Central memory CD8-positive, alpha-beta T cell (primary cell): ENCODE measurements at regions not wholly inside any gene's neighbourhood (a gene's known extent, or its start where the extent isn't known, plus 50 kb on each side); places are given as distances from the start of the nearest gene placed in this dataset.
A peak's percentile ranks its signal among the peaks of the same experiment; 100 is the strongest.
"Not testable (repeated sequence)": the region's sequence is repeated elsewhere in the genome, so short reads cannot be mapped to it uniquely, and the experiment has no call there.

Experiments
- ATAC-seq: fragments of 150-1000 bp; cut with Tn5 transposase; replicated peaks from 2 replicates; pipeline ENCODE4 v1.10.0; 2022; ENCODE audit warnings: mild to moderate bottlenecking, moderate FRiP score, moderate number of reproducible peaks; ENCODE audit not compliant: poor library complexity, severe bottlenecking; ENCODE audit errors: extremely low read depth
- DNase-seq, 2 donors: peaks; one replicate each; pipeline ENCODE4 v3.0.0; 2021; ENCODE audit warnings: low spot score in 2 of 2
- H3K27ac Mint-ChIP-seq: one replicate; pipeline ENCODE4 v1.8.0; 2022; ENCODE audit warnings: low read depth, mild to moderate bottlenecking, moderate library complexity, mixed read lengths
- H3K27me3 Mint-ChIP-seq: one replicate; pipeline ENCODE4 v1.8.0; 2022; ENCODE audit warnings: mixed read lengths
- H3K36me3 Mint-ChIP-seq: one replicate; pipeline ENCODE4 v1.8.0; 2022; ENCODE audit warnings: mild to moderate bottlenecking, moderate library complexity, mixed read lengths; ENCODE audit not compliant: insufficient read depth
- H3K4me1 Mint-ChIP-seq: one replicate; pipeline ENCODE4 v1.8.0; 2022; ENCODE audit warnings: mixed read lengths
- H3K4me3 Mint-ChIP-seq: one replicate; pipeline ENCODE4 v1.8.0; 2022; ENCODE audit warnings: mild to moderate bottlenecking, moderate library complexity, mixed read lengths
- H3K9me3 Mint-ChIP-seq: one replicate; pipeline ENCODE4 v1.8.0; 2022; ENCODE audit warnings: mixed read lengths

DNA sequence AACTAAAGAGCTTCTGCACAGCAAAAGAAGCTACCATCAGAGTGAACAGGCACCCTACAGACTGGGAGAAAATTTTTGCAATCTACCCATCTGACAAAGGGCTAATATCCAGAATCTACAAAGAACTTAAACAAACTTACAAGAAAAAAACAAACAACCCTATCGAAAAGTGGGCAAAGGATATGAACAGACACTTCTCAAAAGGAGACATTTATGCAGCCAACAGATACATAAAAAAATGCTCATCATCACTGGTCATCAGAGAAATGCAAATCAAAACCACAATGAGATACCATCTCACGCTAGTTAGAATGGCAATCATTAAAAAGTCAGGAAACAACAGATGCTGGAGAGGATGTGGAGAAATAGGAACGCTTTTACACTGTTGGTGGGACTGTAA is 72.1 kb downstream of the ELAPOR2 start:
- H3K9me3 Mint-ChIP-seq: peaks cover 11% of the 10 kb centered on the region
- not testable (repeated sequence) for DNase-seq, H3K36me3 Mint-ChIP-seq, H3K4me3 Mint-ChIP-seq, H3K4me1 Mint-ChIP-seq, H3K27me3 Mint-ChIP-seq, H3K27ac Mint-ChIP-seq, ATAC-seq

DNA sequence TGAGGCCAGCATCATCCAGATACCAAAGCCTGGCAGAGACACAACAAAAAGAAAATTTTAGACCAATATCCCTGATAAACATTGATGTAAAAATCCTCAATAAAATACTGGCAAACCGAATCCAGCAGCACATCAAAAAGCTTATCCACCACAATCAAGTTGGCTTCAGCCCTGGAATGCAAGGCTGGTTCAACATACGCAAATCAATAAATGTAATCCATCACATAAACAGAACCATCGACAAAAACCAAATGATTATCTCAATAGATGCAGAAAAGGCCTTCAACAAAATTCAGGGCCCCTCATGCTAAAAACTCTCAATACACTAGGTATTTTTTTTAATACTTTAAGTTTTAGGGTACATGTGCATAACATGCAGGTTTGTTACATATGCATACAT is 74.1 kb downstream of the ELAPOR2 start:
- not testable (repeated sequence) for H3K4me3 Mint-ChIP-seq

DNA sequence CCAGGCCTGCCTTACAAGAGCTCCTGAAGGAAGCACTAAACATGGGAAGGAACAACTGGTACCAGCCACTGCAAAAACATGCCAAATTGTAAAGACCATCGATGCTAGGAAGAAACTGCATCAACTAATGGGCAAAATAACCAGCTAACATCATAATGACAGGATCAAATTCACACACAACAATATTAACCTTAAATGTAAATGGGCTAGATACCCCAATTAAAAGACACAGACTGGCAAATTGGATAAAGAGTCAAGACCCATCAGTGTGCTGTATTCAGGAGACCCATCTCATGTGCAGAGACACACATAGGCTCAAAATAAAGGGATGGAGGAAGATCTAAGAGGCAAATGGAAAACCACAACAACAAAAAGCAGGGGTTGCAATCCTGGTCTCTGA is 75.8 kb downstream of the ELAPOR2 start:
- ATAC-seq, DNase-seq, H3K27me3 Mint-ChIP-seq, H3K27ac Mint-ChIP-seq, H3K36me3 Mint-ChIP-seq, H3K4me3 Mint-ChIP-seq: not testable (repeated sequence)
- Mint-ChIP-seq H3K9me3 (peaks cover 11% of the 10 kb centered on the region), H3K4me1 (peaks cover 25% of the 10 kb centered on the region)

More for the DNA sequence above, 74.1 kb downstream of the ELAPOR2 start:
- H3K4me1 Mint-ChIP-seq: peaks cover 12% of the 10 kb centered on the region
- H3K27me3 Mint-ChIP-seq, ATAC-seq, H3K27ac Mint-ChIP-seq, DNase-seq, H3K36me3 Mint-ChIP-seq: not testable (repeated sequence)
- H3K9me3 Mint-ChIP-seq: peaks cover 11% of the 10 kb centered on the region

DNA sequence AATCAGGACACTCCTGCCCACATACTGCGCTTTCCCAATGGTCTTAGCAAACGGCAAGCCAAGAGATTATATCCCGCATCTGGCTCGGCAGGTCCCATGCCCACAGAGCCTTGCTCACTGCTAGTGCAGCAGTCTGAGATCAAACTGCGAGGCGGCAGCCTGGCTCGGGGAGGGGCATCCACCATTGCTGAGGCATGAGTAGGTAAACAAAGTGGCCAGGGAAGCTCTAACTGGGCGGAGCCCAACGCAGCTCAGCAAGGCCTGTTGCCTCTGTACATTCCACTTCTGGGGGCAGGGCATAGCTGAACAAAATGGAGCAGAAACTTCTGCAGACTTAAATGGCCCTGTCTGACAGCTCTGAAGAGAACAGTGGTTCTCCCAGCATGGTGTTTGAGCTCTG is 77.5 kb downstream of the ELAPOR2 start:
- H3K27ac Mint-ChIP-seq, ATAC-seq, H3K27me3 Mint-ChIP-seq, H3K36me3 Mint-ChIP-seq, H3K4me3 Mint-ChIP-seq, DNase-seq: not testable (repeated sequence)
- H3K9me3 Mint-ChIP-seq: peaks cover 11% of the 10 kb centered on the region
- peaks cover 25% of the 10 kb centered on the region for H3K4me1 Mint-ChIP-seq

DNA sequence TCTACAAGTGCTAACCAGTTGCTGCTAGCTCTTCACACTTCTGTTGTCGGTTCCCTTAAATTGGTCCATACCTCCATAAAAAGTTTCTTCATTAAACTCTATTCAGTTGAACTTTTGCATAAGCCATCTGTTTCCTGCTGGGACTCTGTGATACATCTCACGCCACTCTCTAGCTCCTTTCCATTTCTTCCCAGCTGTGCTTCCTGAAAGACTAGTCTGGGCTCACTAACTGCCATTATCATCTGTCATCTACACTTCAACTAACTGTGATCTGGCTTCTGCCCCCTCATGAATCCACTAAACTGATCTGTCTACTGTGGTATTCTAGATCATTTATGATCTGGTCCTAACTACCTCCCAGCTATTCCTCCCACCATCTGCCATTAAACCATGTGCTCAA is 78.3 kb downstream of the ELAPOR2 start:
- Mint-ChIP-seq H3K27me3 (no peaks in the 10 kb centered on the region), H3K4me3 (peak overlapping the region; percentile 2), H3K9me3 (peaks cover 11% of the 10 kb centered on the region), H3K4me1 (peaks cover 25% of the 10 kb centered on the region), H3K36me3 (peaks cover 3% of the 10 kb centered on the region), H3K27ac (peak overlapping the region; percentile 39)
- no peak for ATAC-seq
- DNase-seq: no peak

DNA sequence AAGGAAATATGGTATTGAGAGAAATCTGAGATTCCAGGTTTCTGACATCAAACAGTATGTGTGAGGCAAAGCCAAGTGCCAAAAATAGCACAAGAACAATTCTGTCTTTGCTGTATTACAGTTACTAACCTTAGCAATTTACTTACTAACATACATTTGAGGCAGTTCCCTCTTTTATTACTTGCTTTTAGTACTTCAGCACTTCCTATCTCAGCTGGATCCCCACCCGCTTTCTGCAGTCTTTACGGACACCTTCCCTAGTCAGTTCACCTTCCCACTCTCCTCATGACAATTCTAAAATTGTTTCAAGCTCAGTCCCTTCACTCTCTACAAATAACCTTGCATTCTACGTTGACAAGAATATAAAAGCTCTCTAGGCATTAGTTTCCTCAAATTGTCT is 79.2 kb downstream of the ELAPOR2 start:
- Mint-ChIP-seq H3K27me3 (no peaks in the 10 kb centered on the region), H3K4me1 (peaks cover 25% of the 10 kb centered on the region), H3K27ac (peak overlapping the region; percentile 39), H3K4me3 (peak overlapping the region; percentile 2), H3K9me3 (peaks cover 11% of the 10 kb centered on the region), H3K36me3 (peaks cover 5% of the 10 kb centered on the region)
- DNase-seq (no peak), ATAC-seq (no peak)

DNA sequence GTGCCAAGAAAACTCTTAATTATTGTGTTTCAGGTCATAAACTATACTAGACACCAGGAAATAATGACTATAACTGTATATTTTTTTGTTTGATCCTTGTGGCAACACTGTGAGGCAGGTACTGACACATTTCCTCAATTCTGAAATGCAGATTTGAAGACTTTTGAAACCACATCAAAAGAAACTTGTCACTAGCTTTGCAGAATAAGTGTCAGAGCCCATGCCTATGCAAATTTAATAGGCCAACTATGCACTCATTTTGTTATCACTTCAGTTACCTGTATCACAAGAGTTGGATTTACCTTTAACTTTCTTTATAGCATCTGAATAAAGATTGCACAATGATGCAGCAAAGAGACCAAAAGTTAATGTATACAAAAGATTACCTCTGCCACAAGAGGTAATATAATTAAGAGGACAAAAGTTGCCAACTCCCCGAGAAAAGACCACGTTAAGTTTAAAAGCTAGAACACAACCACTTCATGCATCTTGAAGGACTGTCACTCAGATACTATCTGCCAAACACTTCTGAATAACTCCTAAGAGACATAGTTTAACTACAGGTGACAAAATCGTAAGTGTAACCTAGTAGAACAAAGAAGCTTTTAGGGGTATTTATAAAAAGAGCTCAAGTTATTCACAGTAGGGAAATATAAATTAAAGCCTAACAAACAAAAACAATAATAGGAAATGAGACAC is 80.5 kb downstream of the ELAPOR2 start:
- peaks cover 25% of the 10 kb centered on the region for H3K4me1 Mint-ChIP-seq
- peak; percentile 97 for ATAC-seq
- peaks cover 4% of the 10 kb centered on the region for H3K9me3 Mint-ChIP-seq
- H3K27ac Mint-ChIP-seq: peak overlapping the region; percentile 39
- no peak for DNase-seq
- peak overlapping the region; percentile 40 for H3K4me3 Mint-ChIP-seq
- H3K36me3 Mint-ChIP-seq: peaks cover 4% of the 10 kb centered on the region
- H3K27me3 Mint-ChIP-seq: no peaks in the 10 kb centered on the region

DNA sequence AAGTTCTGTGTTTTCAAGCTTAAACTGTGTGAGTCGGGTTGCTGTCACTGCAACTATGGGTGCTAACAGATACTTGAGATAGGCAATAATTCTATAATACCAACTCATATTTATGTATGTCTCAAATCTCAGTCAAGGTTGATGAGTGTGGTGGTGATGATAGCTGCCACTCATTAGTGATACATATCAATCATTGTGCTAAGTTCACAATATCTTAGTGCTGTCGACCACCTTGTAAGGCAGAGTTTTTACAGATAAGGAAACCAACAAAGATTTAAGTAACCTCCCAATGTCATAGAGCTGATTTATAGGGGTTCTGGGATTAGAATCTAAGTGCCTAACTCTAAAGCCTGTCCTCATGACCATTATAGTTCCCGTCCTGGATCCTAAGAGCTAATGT is 82.5 kb downstream of the ELAPOR2 start:
- DNase-seq (no peak), ATAC-seq (no peak)
- Mint-ChIP-seq H3K36me3 (peaks cover 4% of the 10 kb centered on the region), H3K4me1 (peaks cover 33% of the 10 kb centered on the region), H3K4me3 (no peak overlapping the region), H3K27ac (peak overlapping the region; percentile 68), H3K9me3 (no peaks in the 10 kb centered on the region), H3K27me3 (no peaks in the 10 kb centered on the region)

DNA sequence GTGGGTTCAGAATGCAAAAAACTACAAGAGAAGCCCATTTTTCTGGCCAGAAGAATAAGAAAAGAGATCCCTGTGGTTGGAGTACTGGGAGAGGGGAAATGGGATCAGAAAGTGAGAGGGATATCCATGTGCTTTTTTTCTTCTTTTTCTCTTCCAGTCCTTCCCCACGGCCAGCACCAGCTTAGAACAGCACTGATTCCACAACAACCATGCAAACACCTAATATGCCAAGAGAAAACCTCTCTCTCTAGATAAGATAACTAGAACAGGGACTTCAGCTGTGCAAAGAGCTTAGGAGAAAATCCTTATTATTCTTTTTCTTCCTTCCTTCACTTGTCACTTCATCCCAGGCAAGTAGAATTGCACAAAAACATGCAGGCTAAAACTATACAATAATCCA is 83.5 kb downstream of the ELAPOR2 start:
- Mint-ChIP-seq H3K9me3 (no peaks in the 10 kb centered on the region), H3K4me3 (no peak overlapping the region), H3K27ac (peak overlapping the region; percentile 68), H3K36me3 (peaks cover 2% of the 10 kb centered on the region), H3K27me3 (no peaks in the 10 kb centered on the region), H3K4me1 (peaks cover 27% of the 10 kb centered on the region)
- DNase-seq (no peak), ATAC-seq (no peak)

DNA sequence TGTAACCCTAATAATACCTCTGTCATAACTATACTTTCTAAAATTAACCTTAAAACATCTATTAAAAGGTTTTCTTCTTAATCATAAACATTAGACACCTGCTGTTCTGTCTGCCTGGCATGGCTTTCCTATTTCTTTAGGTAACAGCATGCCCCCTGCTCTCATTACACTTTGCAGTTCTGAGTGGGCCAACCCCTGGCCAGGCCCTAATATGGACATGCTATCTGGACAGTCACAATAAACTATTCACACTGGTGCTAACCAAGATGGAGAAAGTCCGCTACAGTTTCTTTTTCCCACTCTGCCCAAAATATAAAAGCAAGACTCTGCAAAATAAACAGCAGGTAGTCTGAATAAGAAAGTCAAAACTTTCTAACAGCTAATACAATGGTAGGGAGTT is 84.0 kb downstream of the ELAPOR2 start:
- Mint-ChIP-seq H3K27ac (no peak overlapping the region), H3K9me3 (no peaks in the 10 kb centered on the region)

DNA sequence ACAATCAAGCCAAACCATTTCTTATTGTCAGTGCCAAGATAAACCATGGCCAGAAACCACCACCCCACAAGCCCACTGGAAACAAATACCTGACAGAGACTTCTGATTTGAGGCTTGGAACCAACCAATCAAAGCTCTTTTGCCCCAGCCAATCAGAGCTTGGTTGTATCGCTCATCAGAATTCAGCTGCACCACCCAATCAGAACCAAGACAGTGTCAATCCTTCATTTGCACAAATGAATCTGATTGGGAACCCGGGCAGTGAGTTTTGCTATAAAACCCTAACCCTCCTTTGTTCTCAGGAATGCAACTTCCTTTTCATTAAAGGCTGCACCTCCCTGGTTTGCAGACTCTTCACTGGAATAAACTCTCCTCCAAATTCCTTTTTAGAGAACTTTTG is 87.4 kb downstream of the ELAPOR2 start:
- no peaks in the 10 kb centered on the region for H3K27me3 Mint-ChIP-seq
- no peak for DNase-seq
- H3K27ac Mint-ChIP-seq: no peak overlapping the region
- no peak for ATAC-seq
- no peaks in the 10 kb centered on the region for H3K9me3 Mint-ChIP-seq
- peaks cover 8% of the 10 kb centered on the region for H3K4me1 Mint-ChIP-seq
- peaks cover 2% of the 10 kb centered on the region for H3K36me3 Mint-ChIP-seq
- H3K4me3 Mint-ChIP-seq: no peak overlapping the region

More for the DNA sequence above, 84.0 kb downstream of the ELAPOR2 start:
- Mint-ChIP-seq H3K4me3 (no peak overlapping the region), H3K36me3 (peaks cover 2% of the 10 kb centered on the region), H3K4me1 (peaks cover 22% of the 10 kb centered on the region), H3K27me3 (no peaks in the 10 kb centered on the region)
- no peak for ATAC-seq
- DNase-seq: no peak

DNA sequence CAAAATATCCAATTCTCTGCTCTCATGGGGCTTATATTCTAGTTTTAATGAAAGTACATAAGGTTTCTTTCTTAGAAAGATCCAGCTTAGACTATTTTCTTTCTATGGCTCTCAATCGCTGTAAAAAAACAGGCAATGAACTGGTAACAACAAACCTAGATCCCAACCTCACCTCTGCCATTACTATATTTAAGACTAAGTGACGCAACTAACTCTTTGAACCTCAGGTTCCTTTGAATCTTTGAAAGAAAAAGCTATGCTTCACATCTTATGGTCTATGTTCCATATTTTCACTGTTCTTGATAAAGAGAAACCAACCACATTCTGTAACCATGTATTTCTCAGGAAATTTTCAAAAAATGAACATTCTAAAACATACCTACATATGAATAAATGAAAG is 88.5 kb downstream of the ELAPOR2 start:
- Mint-ChIP-seq H3K36me3 (peaks cover 2% of the 10 kb centered on the region), H3K4me1 (peaks cover 8% of the 10 kb centered on the region), H3K27ac (no peak overlapping the region), H3K9me3 (no peaks in the 10 kb centered on the region), H3K4me3 (no peak overlapping the region), H3K27me3 (peaks cover 8% of the 10 kb centered on the region)
- DNase-seq: no peak
- ATAC-seq: no peak

DNA sequence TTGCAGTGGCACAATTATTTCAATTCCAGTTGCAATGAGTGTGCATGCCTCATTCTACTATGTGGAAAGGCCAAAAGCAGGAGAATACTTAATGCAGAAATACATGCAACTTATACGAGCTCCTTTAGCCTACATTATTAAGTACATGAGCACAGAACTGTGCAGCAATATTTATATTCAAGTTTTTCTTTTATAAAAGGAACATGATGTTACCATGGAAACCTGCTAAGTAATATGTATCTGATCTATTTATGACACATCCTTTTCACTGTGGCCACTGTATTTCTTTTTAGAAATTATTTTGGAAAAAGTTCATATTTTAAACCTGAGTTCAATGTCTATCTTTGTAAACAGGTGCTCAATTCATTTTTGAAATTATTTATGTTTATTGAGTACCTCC is 88.9 kb downstream of the ELAPOR2 start:
- Mint-ChIP-seq H3K27me3 (peaks cover 13% of the 10 kb centered on the region), H3K27ac (no peak overlapping the region), H3K4me1 (peaks cover 8% of the 10 kb centered on the region), H3K9me3 (no peaks in the 10 kb centered on the region), H3K4me3 (no peak overlapping the region), H3K36me3 (no peaks in the 10 kb centered on the region)
- DNase-seq: no peak
- ATAC-seq: no peak
